Heart left ventricle (tissue), 16 donors: ENCODE measurements at regions not wholly inside any gene's neighbourhood (a gene's known extent, or its start where the extent isn't known, plus 50 kb on each side); places are given as distances from the start of the nearest gene placed in this dataset.

Source experiments
- ATAC-seq, 4 donors: fragments of 200-7000 bp; cut with Tn5 transposase; one replicate each; pipeline ENCODE4 v1.9.1; 2020 to 2022; ENCODE audit warnings: moderate library complexity in 4 of 4, mild to moderate bottlenecking in 3 of 4, moderate number of reproducible peaks in 1 of 4
- DNase-seq, 5 donors: peaks; one replicate each; pipeline ENCODE4 v3.0.0-alpha.2; 2020
- H3K27ac ChIP-seq, 12 donors: fragments of 200-600 bp; sonication (generic) in 4 of 12; one replicate each; pipeline versions ENCODE4 v1.5.0 to v1.8.0; 2016 to 2022; ENCODE audit warnings: mild to moderate bottlenecking in 2 of 12
- H3K27me3 ChIP-seq, 9 donors: fragments of 200-600 bp; sonication (generic) in 2 of 9; one replicate each; pipeline versions ENCODE4 v1.5.1 to v1.8.0; 2016 to 2022; ENCODE audit warnings: mild to moderate bottlenecking in 3 of 9
- H3K36me3 ChIP-seq, 9 donors: fragments of 200-600 bp; sonication (generic) in 2 of 9; one replicate each; pipeline versions ENCODE4 v1.5.0 to v1.8.0; 2018 to 2022; ENCODE audit warnings: mild to moderate bottlenecking in 2 of 9
- H3K4me1 ChIP-seq, 12 donors: fragments of 200-600 bp; sonication (generic) in 4 of 12; one replicate each; pipeline versions ENCODE4 v1.5.0 to v1.8.0; 2016 to 2022; ENCODE audit warnings: mild to moderate bottlenecking in 3 of 12
- H3K4me3 ChIP-seq, 12 donors: fragments of 200-600 bp; sonication (generic) in 4 of 12; one replicate each; pipeline versions ENCODE4 v1.5.0 to v1.8.0; 2017 to 2022; ENCODE audit warnings: mild to moderate bottlenecking in 9 of 12, moderate library complexity in 4 of 12
- H3K9me3 ChIP-seq, 12 donors: fragments of 200-600 bp; sonication (generic) in 4 of 12; one replicate each; pipeline versions ENCODE4 v1.5.0 to v1.8.0; 2016 to 2022; ENCODE audit warnings: mild to moderate bottlenecking in 1 of 12
- POLR2A ChIP-seq, 2 donors: fragments of 450-650 bp; IDR thresholded peaks; one replicate each; pipeline ENCODE4 v1.6.1; 2017; ENCODE audit warnings: antibody characterized with exemption in 2 of 2, mild to moderate bottlenecking in 2 of 2, moderate library complexity in 2 of 2
- WGBS, 4 donors: extraction: QIAGEN DNeasy Blood & Tissue Kit in 2 of 4; methylation state at CpG; one replicate each; pipeline versions ENCODE4 v1.1.5 to v1.1.7; 2013 to 2018; 5-methylcytosine and 5-hydroxymethylcytosine counted together
- intact Hi-C, 10 donors: fragments of 100-400 bp; cut with DNase I; formaldehyde crosslinking; loops; one replicate each; pipeline versions ENCODE4 v1.11.1 to v1.14.2; 2022
- TF ChIP-seq, protein P1 (sequence below), 12 donors: fragments of 200-600 bp; sonication (generic) in 4 of 12; IDR thresholded peaks; one replicate each; pipeline versions ENCODE4 v1.5.0 to v1.8.0; 2018 to 2022; ENCODE audit warnings: antibody characterized with exemption in 12 of 12, mild to moderate bottlenecking in 5 of 12
- donor health status: ischemic (EF 13 %, LVEDD 7.1; RV severe dilation, severe dysfunction).
- donor health status: healthy with polysubstance abuse.
- donor health status: DM: no; HTN: yes; CAD: no.
- donor health status: DM: no; HTN: no; CAD: no.
- donor health status: ischemic (EF 25% LVEDD 6.9; RV normal size, moderate dysfunction).
- donor health status: ischemic (EF 25% LVEDD 5.7; RV mildly dilated, moderate dysfunction).
- donor health status: healthy.
- donor health status: DM: yes; HTN: yes; CAD: no.
- donor health status: ischemic (EF 35%, LVEDD 5.7; RV mildly dilated, moderate dysfunction).
- donor health status: nonischemic (EF 11% LVEDD 7.7; RV severe dilation, severe dysfunction).
- donor health status: DM: yes; HTN: yes; CAD: no.
- donor health status: PGD.
- donor health status: ischemic (EF 29% LVEDD 5.4; RV normal size, mild dysfunction).
- donor health status: nonischemic (EF 23%, LVEDD 6.1; RV moderate dilation, normal function).

DNA sequence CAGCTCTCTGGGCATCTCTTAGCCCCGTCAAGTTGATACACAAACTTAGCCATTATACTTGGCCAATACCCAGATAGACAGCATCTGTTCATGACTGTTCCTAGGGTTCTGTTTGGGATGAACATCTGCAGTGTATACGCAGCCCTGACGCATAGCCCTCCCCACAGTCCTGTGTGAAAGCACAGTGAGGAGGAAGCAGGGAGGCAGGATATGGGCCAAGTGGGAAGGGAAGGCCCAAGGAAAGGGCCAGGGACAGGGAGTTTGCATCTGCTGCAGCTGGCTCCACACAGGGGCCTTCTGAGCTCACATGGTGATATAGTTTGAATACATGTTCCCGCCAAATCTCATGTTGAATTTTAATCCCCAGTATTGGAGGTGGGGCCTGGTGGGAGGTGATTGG lies 80.2 kb downstream of the CMPK2 start:
- Histone ChIP-seq H3K27ac (no peak overlapping the region), H3K9me3 (no peaks in the 10 kb centered on the region), H3K36me3 (no peaks in the 10 kb centered on the region), H3K4me1 (peaks cover 0 to 30% (median 3%) of the 10 kb centered on the region in 12 donors), H3K4me3 (no peak overlapping the region), H3K27me3 (no peaks in the 10 kb centered on the region)
- DNase-seq (no peak), ATAC-seq (peak in 1 of 4 donors; percentile 54)
- intact Hi-C loops: no loop called here
- TF ChIP-seq, protein P1, sequence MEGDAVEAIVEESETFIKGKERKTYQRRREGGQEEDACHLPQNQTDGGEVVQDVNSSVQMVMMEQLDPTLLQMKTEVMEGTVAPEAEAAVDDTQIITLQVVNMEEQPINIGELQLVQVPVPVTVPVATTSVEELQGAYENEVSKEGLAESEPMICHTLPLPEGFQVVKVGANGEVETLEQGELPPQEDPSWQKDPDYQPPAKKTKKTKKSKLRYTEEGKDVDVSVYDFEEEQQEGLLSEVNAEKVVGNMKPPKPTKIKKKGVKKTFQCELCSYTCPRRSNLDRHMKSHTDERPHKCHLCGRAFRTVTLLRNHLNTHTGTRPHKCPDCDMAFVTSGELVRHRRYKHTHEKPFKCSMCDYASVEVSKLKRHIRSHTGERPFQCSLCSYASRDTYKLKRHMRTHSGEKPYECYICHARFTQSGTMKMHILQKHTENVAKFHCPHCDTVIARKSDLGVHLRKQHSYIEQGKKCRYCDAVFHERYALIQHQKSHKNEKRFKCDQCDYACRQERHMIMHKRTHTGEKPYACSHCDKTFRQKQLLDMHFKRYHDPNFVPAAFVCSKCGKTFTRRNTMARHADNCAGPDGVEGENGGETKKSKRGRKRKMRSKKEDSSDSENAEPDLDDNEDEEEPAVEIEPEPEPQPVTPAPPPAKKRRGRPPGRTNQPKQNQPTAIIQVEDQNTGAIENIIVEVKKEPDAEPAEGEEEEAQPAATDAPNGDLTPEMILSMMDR (IDR thresholded peaks at IDR 0.05): no peak
- no peak for TF ChIP-seq POLR2A (IDR thresholded peaks at IDR 0.05)
- WGBS, 4 donors: 52 to 65% (median 57%) methylated on average over 4 of the region's 4 CpGs

DNA sequence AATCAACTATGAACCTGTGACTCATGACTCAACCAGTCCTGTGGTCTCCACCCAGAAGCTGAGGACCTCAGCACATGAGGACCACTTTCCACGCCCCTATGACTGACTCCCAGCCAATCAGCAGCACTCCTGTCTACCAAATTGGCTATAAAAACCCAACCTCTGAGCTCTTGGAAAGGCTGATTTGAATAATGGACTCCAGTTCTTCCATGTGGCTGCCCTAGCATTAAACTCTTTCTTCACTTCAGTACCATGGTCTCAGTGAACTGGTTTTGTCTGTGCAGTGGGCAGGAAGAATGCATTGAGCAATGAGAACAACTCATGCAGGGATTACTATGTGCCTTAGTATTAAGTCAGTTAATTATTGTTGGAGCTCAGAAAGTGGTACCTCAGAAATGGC lies 78.3 kb downstream of the CMPK2 start:
- H3K27ac ChIP-seq: no peak overlapping the region
- no peak for TF ChIP-seq POLR2A (IDR thresholded peaks at IDR 0.05)
- TF ChIP-seq, protein P1 (IDR thresholded peaks at IDR 0.05): no peak
- H3K27me3 ChIP-seq: peaks cover 0 to 6% (median 0%) of the 10 kb centered on the region in 9 donors
- H3K9me3 ChIP-seq: no peaks in the 10 kb centered on the region
- intact Hi-C loops: no loop called here
- H3K36me3 ChIP-seq: no peaks in the 10 kb centered on the region
- DNase-seq: no peak
- peaks cover 0 to 11% (median 0%) of the 10 kb centered on the region in 12 donors for H3K4me1 ChIP-seq
- no peak for ATAC-seq
- 87 to 94% (median 91%) methylated on average over 1 of the region's 1 CpG for WGBS, 4 donors
- no peak overlapping the region for H3K4me3 ChIP-seq

DNA sequence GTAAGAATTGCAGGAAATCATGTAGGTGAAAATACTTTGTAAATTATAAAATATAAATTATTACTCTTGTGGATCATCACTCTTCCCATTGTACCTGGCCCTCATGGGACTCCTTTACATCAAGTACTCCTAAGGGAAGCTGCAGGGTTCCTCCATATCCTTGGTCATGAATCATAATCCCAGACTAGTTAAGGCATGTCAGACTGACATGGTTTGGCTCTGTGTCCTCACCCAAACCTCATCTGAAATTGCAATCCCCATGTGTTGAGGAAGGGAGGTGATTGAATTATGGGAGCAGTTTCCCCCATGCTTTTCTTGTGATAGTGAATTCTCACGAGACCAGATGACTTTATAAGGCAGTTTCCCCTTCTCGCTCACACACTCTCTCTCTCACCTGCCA lies 77.1 kb downstream of the CMPK2 start:
- no peak for ATAC-seq
- WGBS, 4 donors: 78 to 92% (median 83%) methylated on average over 2 of the region's 2 CpGs
- Histone ChIP-seq H3K9me3 (no peaks in the 10 kb centered on the region), H3K4me1 (peaks cover 0 to 3% (median 0%) of the 10 kb centered on the region in 12 donors), H3K27me3 (peaks cover 0 to 6% (median 0%) of the 10 kb centered on the region in 9 donors), H3K36me3 (no peaks in the 10 kb centered on the region), H3K4me3 (no peak overlapping the region), H3K27ac (no peak overlapping the region)
- DNase-seq: no peak
- TF ChIP-seq, protein P1 (IDR thresholded peaks at IDR 0.05): no peak
- no peak for TF ChIP-seq POLR2A (IDR thresholded peaks at IDR 0.05)
- intact Hi-C loops: no loop called here

DNA sequence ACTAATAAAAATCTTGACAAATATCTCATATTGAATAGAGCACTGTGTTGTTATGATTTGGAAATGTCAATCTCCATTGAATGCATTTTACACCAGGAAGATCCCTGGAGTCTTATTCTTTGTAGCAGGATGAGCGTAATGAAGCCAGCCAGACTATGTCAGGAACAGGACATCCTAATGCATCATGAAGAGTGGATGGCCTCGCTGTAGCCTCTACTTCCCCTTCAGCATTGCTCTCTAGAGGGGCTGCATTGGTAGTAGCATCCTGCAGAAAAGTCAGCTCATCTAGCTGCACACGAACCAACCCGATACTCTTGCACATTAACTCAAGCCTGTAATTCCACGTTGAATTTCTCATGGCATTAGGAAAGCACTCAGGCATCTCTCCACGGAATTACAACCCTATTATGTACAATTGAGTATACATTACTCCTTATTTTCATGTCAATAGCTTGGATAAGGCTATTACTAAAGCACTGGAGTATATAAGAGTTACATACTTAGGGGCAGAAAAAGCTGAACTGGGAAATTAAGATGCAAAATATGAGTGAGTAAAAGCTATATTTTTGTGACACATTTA lies 76.1 kb downstream of the CMPK2 start:
- TF ChIP-seq POLR2A (IDR thresholded peaks at IDR 0.05): no peak
- TF ChIP-seq, protein P1 (IDR thresholded peaks at IDR 0.05): no peak
- no peaks in the 10 kb centered on the region for H3K9me3 ChIP-seq
- DNase-seq (no peak), ATAC-seq (peak in 1 of 4 donors; percentile 67)
- H3K27me3 ChIP-seq: peaks cover 0 to 6% (median 0%) of the 10 kb centered on the region in 9 donors
- 65 to 83% (median 71%) methylated on average over 6 of the region's 6 CpGs for WGBS, 4 donors
- no peak overlapping the region for H3K4me3 ChIP-seq
- no peaks in the 10 kb centered on the region for H3K36me3 ChIP-seq
- H3K27ac ChIP-seq: no peak overlapping the region
- intact Hi-C loops: no loop called here
- no peaks in the 10 kb centered on the region for H3K4me1 ChIP-seq
